WTC11 (cell line): ENCODE measurements at regions not wholly inside any gene's neighbourhood (a gene's known extent, or its start where the extent isn't known, plus 50 kb on each side); places are given as distances from the start of the nearest gene placed in this dataset.

Source experiments
- ATAC-seq: fragments of 200-7000 bp; cut with Tn5 transposase; 2 replicates; pipeline ENCODE4 v1.10.0; 2021; ENCODE audit warnings: mild to moderate bottlenecking, moderate library complexity
- CTCF ChIA-PET: fragments of 300-600 bp; sonication (Branson Sonifier 250); formaldehyde crosslinking; loops from one replicate; lab custom pipeline; 2021; ENCODE audit warnings: antibody characterized with exemption; lab: Charles Lee
- POLR2A ChIA-PET: fragments of 350-600 bp; sonication (Branson Sonifier 250); formaldehyde crosslinking; loops from one replicate; lab custom pipeline; 2021; ENCODE audit warnings: antibody characterized with exemption; lab: Charles Lee
- DNase-seq: peaks from one replicate; pipeline ENCODE4 v3.0.0; 2021; ENCODE audit warnings: low spot score
- H3K27ac Mint-ChIP-seq: 2 replicates; pipeline ENCODE4 v1.8.0; 2021; ENCODE audit warnings: mixed read lengths
- H3K27me3 Mint-ChIP-seq: 2 replicates; pipeline ENCODE4 v1.8.0; 2021; ENCODE audit warnings: low read depth, mild to moderate bottlenecking, moderate library complexity, mixed read lengths
- H3K36me3 Mint-ChIP-seq: 2 replicates; pipeline ENCODE4 v1.8.0; 2021; ENCODE audit warnings: mixed read lengths
- H3K4me1 Mint-ChIP-seq: 2 replicates; pipeline ENCODE4 v1.8.0; 2022; ENCODE audit warnings: mixed read lengths
- H3K4me3 Mint-ChIP-seq: 2 replicates; pipeline ENCODE4 v1.8.0; 2021; ENCODE audit warnings: mild to moderate bottlenecking, moderate library complexity, mixed read lengths
- H3K9me3 Mint-ChIP-seq: 2 replicates; pipeline ENCODE4 v1.8.0; 2021; ENCODE audit warnings: mixed read lengths
- ATF6 ChIP-seq: sonication (generic); formaldehyde crosslinking; IDR thresholded peaks from 2 replicates; pipeline ENCODE4 v1.8.1; 2023; ENCODE audit warnings: mild to moderate bottlenecking, missing genetic modification reagents
- CBFB ChIP-seq: sonication (generic); formaldehyde crosslinking; IDR thresholded peaks from 2 replicates; pipeline ENCODE4 v1.8.1; 2022; ENCODE audit warnings: mild to moderate bottlenecking, low read depth, missing genetic modification reagents
- CREB1 ChIP-seq: sonication (generic); formaldehyde crosslinking; IDR thresholded peaks from 2 replicates; pipeline ENCODE4 v1.8.0; 2023; ENCODE audit warnings: mild to moderate bottlenecking, missing genetic modification reagents
- E2F1 ChIP-seq: sonication (generic); formaldehyde crosslinking; IDR thresholded peaks from 2 replicates; pipeline ENCODE4 v1.8.0; 2022; ENCODE audit warnings: mild to moderate bottlenecking, missing genetic modification reagents
- ERG ChIP-seq: fragments of 250-450 bp; sonication (Bioruptor Pico); IDR thresholded peaks from 2 replicates; pipeline ENCODE4 v1.8.0; 2021; ENCODE audit warnings: mild to moderate bottlenecking
- ESRRA ChIP-seq: sonication (generic); formaldehyde crosslinking; IDR thresholded peaks from 2 replicates; pipeline ENCODE4 v1.8.1; 2022; ENCODE audit warnings: mild to moderate bottlenecking, missing genetic modification reagents, borderline replicate concordance
- ETV6 ChIP-seq: sonication (generic); formaldehyde crosslinking; IDR thresholded peaks from 2 replicates; pipeline ENCODE4 v1.8.1; 2022; ENCODE audit warnings: mild to moderate bottlenecking, missing genetic modification reagents
- FOXJ3 ChIP-seq: sonication (generic); formaldehyde crosslinking; IDR thresholded peaks from 2 replicates; pipeline ENCODE4 v1.9.0; 2021; ENCODE audit warnings: missing genetic modification reagents, mild to moderate bottlenecking, borderline replicate concordance
- HMGA2 ChIP-seq: fragments of 250-450 bp; sonication (Bioruptor Pico); IDR thresholded peaks from 2 replicates; pipeline ENCODE4 v1.4.0; 2021; ENCODE audit warnings: mild to moderate bottlenecking, moderate library complexity
- IRF2 ChIP-seq: sonication (generic); formaldehyde crosslinking; IDR thresholded peaks from 2 replicates; pipeline ENCODE4 v1.8.0; 2022; ENCODE audit warnings: low read depth, missing genetic modification reagents, borderline replicate concordance
- KAT7 ChIP-seq: sonication (generic); formaldehyde crosslinking; IDR thresholded peaks from 2 replicates; pipeline ENCODE4 v1.8.1; 2023; ENCODE audit warnings: missing genetic modification reagents, mild to moderate bottlenecking, borderline replicate concordance
- MAX ChIP-seq: sonication (generic); formaldehyde crosslinking; IDR thresholded peaks from 2 replicates; pipeline ENCODE4 v1.8.0; 2022; ENCODE audit warnings: mild to moderate bottlenecking, missing genetic modification reagents
- MLX ChIP-seq: sonication (generic); formaldehyde crosslinking; IDR thresholded peaks from 2 replicates; pipeline ENCODE4 v1.8.1; 2023; ENCODE audit warnings: mild to moderate bottlenecking, missing genetic modification reagents, moderate library complexity
- NFE2L1 ChIP-seq: sonication (generic); formaldehyde crosslinking; IDR thresholded peaks from 2 replicates; pipeline ENCODE4 v1.8.1; 2023; ENCODE audit warnings: missing genetic modification reagents
- PREB ChIP-seq: sonication (generic); formaldehyde crosslinking; IDR thresholded peaks from 2 replicates; pipeline ENCODE4 v1.8.1; 2022; ENCODE audit warnings: mild to moderate bottlenecking, missing genetic modification reagents, moderate library complexity, borderline replicate concordance
- SMAD4 ChIP-seq: sonication (generic); formaldehyde crosslinking; IDR thresholded peaks from 2 replicates; pipeline ENCODE4 v1.8.0; 2022; ENCODE audit warnings: mild to moderate bottlenecking, missing genetic modification reagents
- SOX15 ChIP-seq: fragments of 250-450 bp; sonication (Bioruptor Pico); IDR thresholded peaks from 2 replicates; pipeline ENCODE4 v1.9.0; 2021; ENCODE audit warnings: mild to moderate bottlenecking
- TCF7 ChIP-seq: sonication (generic); formaldehyde crosslinking; IDR thresholded peaks from 2 replicates; pipeline ENCODE4 v1.8.0; 2022; ENCODE audit warnings: mild to moderate bottlenecking, low read depth, missing genetic modification reagents, moderate library complexity
- ZBTB21 ChIP-seq: sonication (generic); formaldehyde crosslinking; IDR thresholded peaks from 2 replicates; pipeline ENCODE4 v1.8.1; 2023; ENCODE audit warnings: mild to moderate bottlenecking, missing genetic modification reagents, borderline replicate concordance
- ZBTB43 ChIP-seq: sonication (generic); formaldehyde crosslinking; IDR thresholded peaks from 2 replicates; pipeline ENCODE4 v1.8.1; 2023; ENCODE audit warnings: mild to moderate bottlenecking, missing genetic modification reagents
- ZNF232 ChIP-seq: sonication (generic); formaldehyde crosslinking; IDR thresholded peaks from 2 replicates; pipeline ENCODE4 v1.8.0; 2022; ENCODE audit warnings: mild to moderate bottlenecking, missing genetic modification reagents
- ZNF532 ChIP-seq: fragments of 250-450 bp; sonication (Bioruptor Pico); IDR thresholded peaks from 2 replicates; pipeline ENCODE4 v1.9.0; 2021; ENCODE audit warnings: mild to moderate bottlenecking, borderline replicate concordance
- ZSCAN18 ChIP-seq: fragments of 250-450 bp; sonication (Bioruptor Pico); IDR thresholded peaks from 2 replicates; pipeline ENCODE4 v2.1.2; 2022; ENCODE audit warnings: mild to moderate bottlenecking, moderate library complexity

- no peak for TF ChIP-seq PREB
- no peak for TF ChIP-seq MAX (CRISPR knock-in tag)
- no peak for TF ChIP-seq ETV6
- no peak for TF ChIP-seq E2F1
- no peak for TF ChIP-seq MLX (CRISPR knock-in tag)
- TF ChIP-seq ZSCAN18 (CRISPR knock-in tag) = no peak
- no peak for TF ChIP-seq IRF2 (CRISPR knock-in tag)
- TF ChIP-seq FOXJ3 (CRISPR knock-in tag) = no peak
- TF ChIP-seq ERG (CRISPR knock-in tag) = no peak
- no peak for TF ChIP-seq ZNF532 (CRISPR knock-in tag)
- TF ChIP-seq NFE2L1 = no peak
- no peak for TF ChIP-seq SMAD4
These were observed 196.3 kb downstream of the GPAT3 start (continued) for GRCh38 chr4:83732114-83732635.

- Mint-ChIP-seq H3K4me3 (no peak overlapping the region), H3K27me3 (no peaks in the 10 kb centered on the region), H3K36me3 (no peaks in the 10 kb centered on the region), H3K27ac (no peak overlapping the region), H3K4me1 (no peaks in the 10 kb centered on the region), H3K9me3 (peaks cover 21% of the 10 kb centered on the region)
- ATAC-seq (no peak), DNase-seq (no peak)
- CTCF ChIA-PET = no interaction called here
- POLR2A ChIA-PET = no interaction called here
- no peak for TF ChIP-seq SOX15 (CRISPR knock-in tag)
- no peak for TF ChIP-seq ATF6 (CRISPR knock-in tag)
- no peak for TF ChIP-seq HMGA2
- no peak for TF ChIP-seq ZNF232 (CRISPR knock-in tag)
- TF ChIP-seq ZBTB21 (CRISPR knock-in tag) = no peak
- TF ChIP-seq KAT7 (CRISPR knock-in tag) = no peak
- no peak for TF ChIP-seq CREB1 (CRISPR knock-in tag)
- no peak for TF ChIP-seq CBFB (CRISPR knock-in tag)
- TF ChIP-seq ERG (CRISPR knock-in tag) = no peak
- no peak for TF ChIP-seq ESRRA (CRISPR knock-in tag)
- TF ChIP-seq TCF7 (CRISPR knock-in tag) = no peak
- no peak for TF ChIP-seq ZBTB43
These were observed 195.7 kb downstream of the GPAT3 start for GRCh38 chr4:83731609-83732008.
